GM23338 (cell line): ENCODE measurements at regions not wholly inside any gene's neighbourhood (a gene's known extent, or its start where the extent isn't known, plus 50 kb on each side); places are given as distances from the start of the nearest gene placed in this dataset.

Experiments used
- ATAC-seq: fragments of 200-7000 bp; cut with Tn5 transposase; 3 replicates; pipeline ENCODE4 v1.9.1; 2020
- DNase-seq: peaks from one replicate; pipeline ENCODE4 v3.0.0-alpha.2; 2015; ENCODE audit warnings: low spot score
- H2AFZ ChIP-seq: fragments of 200-600 bp; sonication (generic); 2 replicates; pipeline ENCODE4 v1.8.0; 2016; ENCODE audit warnings: antibody characterized with exemption, mild to moderate bottlenecking, moderate library complexity
- H3F3A ChIP-seq: fragments of 200-600 bp; sonication (generic); replicated peaks from 2 replicates; pipeline ENCODE4 v1.8.0; 2017; ENCODE audit warnings: antibody characterized with exemption, mixed run types, low read depth
- H3K27ac ChIP-seq: fragments of 200-600 bp; sonication (generic); 2 replicates; pipeline ENCODE4 v1.6.1; 2016; ENCODE audit warnings: low read depth
- H3K27me3 ChIP-seq: fragments of 200-600 bp; sonication (generic); 2 replicates; pipeline ENCODE4 v1.8.0; 2016; ENCODE audit warnings: mild to moderate bottlenecking, mixed run types, moderate library complexity; ENCODE audit not compliant: insufficient read depth
- H3K36me3 ChIP-seq: fragments of 200-600 bp; sonication (generic); 2 replicates; pipeline ENCODE4 v1.8.0; 2016; ENCODE audit warnings: mild to moderate bottlenecking; ENCODE audit not compliant: insufficient read depth
- H3K4me1 ChIP-seq: fragments of 200-600 bp; sonication (generic); 2 replicates; pipeline ENCODE4 v1.8.0; 2016; ENCODE audit warnings: mild to moderate bottlenecking, moderate library complexity; ENCODE audit not compliant: insufficient read depth
- H3K4me2 ChIP-seq: fragments of 200-600 bp; sonication (generic); 2 replicates; pipeline ENCODE4 v1.7.1; 2017; ENCODE audit warnings: mixed run types
- H3K4me3 ChIP-seq: fragments of 200-600 bp; sonication (generic); 2 replicates; pipeline ENCODE4 v1.6.1; 2016; ENCODE audit warnings: mixed run types
- H3K79me2 ChIP-seq: fragments of 200-600 bp; sonication (generic); replicated peaks from 2 replicates; pipeline ENCODE4 v1.8.0; 2017; ENCODE audit warnings: mild to moderate bottlenecking; ENCODE audit not compliant: insufficient read depth
- H3K9me2 ChIP-seq: fragments of 200-600 bp; sonication (generic); 2 replicates; pipeline ENCODE4 v1.8.0; 2017; ENCODE audit not compliant: insufficient read depth
- H4K20me1 ChIP-seq: fragments of 200-600 bp; sonication (generic); replicated peaks from 2 replicates; pipeline ENCODE4 v1.8.0; 2017; ENCODE audit warnings: mild to moderate bottlenecking; ENCODE audit not compliant: insufficient read depth
- H3K27ac Mint-ChIP-seq: 2 replicates; pipeline ENCODE4 v1.8.0; 2020; ENCODE audit warnings: inconsistent platforms, mild to moderate bottlenecking, moderate library complexity, mixed read lengths
- H3K27me3 Mint-ChIP-seq: 3 replicates; pipeline ENCODE4 v1.8.0; 2022; ENCODE audit warnings: low read depth, mild to moderate bottlenecking, moderate library complexity, mixed read lengths, inconsistent platforms; ENCODE audit not compliant: insufficient read depth, poor library complexity
- H3K36me3 Mint-ChIP-seq: 3 replicates; pipeline ENCODE4 v1.8.0; 2021; ENCODE audit warnings: low read depth, mild to moderate bottlenecking, inconsistent platforms, moderate library complexity, mixed read lengths
- H3K4me1 Mint-ChIP-seq: 3 replicates; pipeline ENCODE4 v1.8.0; 2020; ENCODE audit warnings: mild to moderate bottlenecking, inconsistent platforms, mixed read lengths
- H3K4me3 Mint-ChIP-seq: 3 replicates; pipeline ENCODE4 v1.8.0; 2021; ENCODE audit warnings: moderate library complexity, mild to moderate bottlenecking, inconsistent platforms, mixed read lengths
- H3K9me3 Mint-ChIP-seq: 3 replicates; pipeline ENCODE4 v1.8.0; 2020; ENCODE audit warnings: moderate library complexity, mild to moderate bottlenecking, inconsistent platforms, mixed read lengths
- CREB1 ChIP-seq: fragments of 250-450 bp; sonication (Bioruptor Pico); IDR thresholded peaks from 2 replicates; pipeline ENCODE4 v1.5.0; 2020; ENCODE audit warnings: low read depth, mild to moderate bottlenecking, moderate library complexity
- CTCF ChIP-seq, 2 experiments: fragments of 200-600 bp in 1 of 2; sonication (generic) in 1 of 2; conservative IDR thresholded peaks; 2 replicates each; pipeline versions ENCODE4 v1.5.1 to v1.6.1; 2016 to 2017; ENCODE audit warnings: antibody characterized with exemption in 2 of 2, low read depth in 2 of 2, mild to moderate bottlenecking in 2 of 2, moderate library complexity in 1 of 2
- ETS1 ChIP-seq: IDR thresholded peaks from 2 replicates; pipeline ENCODE4 v1.6.1; 2016; ENCODE audit warnings: antibody characterized with exemption
- EZH2 ChIP-seq: fragments of 200-600 bp; sonication (generic); IDR thresholded peaks from one replicate; pipeline ENCODE4 v1.8.0; 2017; ENCODE audit warnings: antibody characterized with exemption, mild to moderate bottlenecking, low read depth; ENCODE audit not compliant: unreplicated experiment
- EZH2phosphoT487 ChIP-seq: fragments of 200-600 bp; sonication (generic); IDR thresholded peaks from one replicate; pipeline ENCODE4 v1.8.1; 2018; ENCODE audit warnings: antibody characterized with exemption; ENCODE audit not compliant: unreplicated experiment
- JUNB ChIP-seq: IDR thresholded peaks from one replicate; pipeline ENCODE4 v1.6.1; 2016; ENCODE audit warnings: antibody characterized with exemption; ENCODE audit not compliant: unreplicated experiment
- NANOG ChIP-seq: IDR thresholded peaks from 2 replicates; pipeline ENCODE4 v1.6.1; 2016; ENCODE audit warnings: antibody characterized with exemption, borderline replicate concordance
- POLR2AphosphoS5 ChIP-seq: IDR thresholded peaks from 2 replicates; pipeline ENCODE4 v1.6.1; 2016; ENCODE audit warnings: antibody characterized with exemption, low read depth
- STAT1 ChIP-seq: IDR thresholded peaks from one replicate; pipeline ENCODE4 v1.6.1; 2016; ENCODE audit warnings: antibody characterized with exemption; ENCODE audit not compliant: unreplicated experiment
- ZNF114 ChIP-seq: fragments of 250-450 bp; sonication (Bioruptor Pico); IDR thresholded peaks from 2 replicates; pipeline ENCODE4 v1.5.0; 2020; ENCODE audit warnings: mild to moderate bottlenecking, moderate library complexity
- ZNF331 ChIP-seq: fragments of 250-450 bp; sonication (Bioruptor Pico); IDR thresholded peaks from 2 replicates; pipeline ENCODE4 v1.5.0; 2020; ENCODE audit warnings: low read depth, mild to moderate bottlenecking, moderate library complexity
- ZNF462 ChIP-seq: fragments of 250-450 bp; sonication (Bioruptor Pico); IDR thresholded peaks from 2 replicates; pipeline ENCODE4 v1.5.0; 2020; ENCODE audit warnings: mild to moderate bottlenecking, moderate library complexity
- TF ChIP-seq, protein P1 (sequence below): IDR thresholded peaks from one replicate; pipeline ENCODE4 v1.6.1; 2018; ENCODE audit warnings: antibody characterized with exemption; ENCODE audit not compliant: unreplicated experiment

DNA sequence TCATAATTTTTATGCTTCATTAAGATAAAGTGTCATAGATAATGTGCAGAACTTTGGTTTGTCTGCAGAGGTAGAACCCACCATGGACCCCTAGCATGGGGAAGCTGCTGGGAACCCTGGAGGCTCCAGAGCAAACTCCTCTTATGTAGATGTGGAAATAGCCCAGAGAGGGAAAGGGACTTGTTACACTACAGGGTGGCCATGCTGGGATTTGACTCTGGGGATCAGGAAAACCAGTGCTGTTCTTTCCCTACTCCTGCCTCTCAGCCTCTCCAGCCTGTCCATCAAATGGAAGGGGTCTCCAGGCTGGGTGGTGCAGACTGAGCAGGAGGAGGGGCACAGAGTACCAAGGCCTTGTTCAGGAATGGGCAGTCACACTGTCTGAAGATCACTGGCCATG is 54.2 kb downstream of the MSX1 start:
- Histone ChIP-seq H3K4me1 (no peaks in the 10 kb centered on the region), H3K36me3 (no peaks in the 10 kb centered on the region), H3K4me3 (no peak overlapping the region), H3K27ac (no peak overlapping the region), H3K4me2 (no peak overlapping the region), H3K9me2 (peaks cover 13% of the 10 kb centered on the region; the same call in 1 of the 2 replicates), H3F3A (no peaks in the 10 kb centered on the region), H2AFZ (no peak overlapping the region), H4K20me1 (no peaks in the 10 kb centered on the region), H3K27me3 (no peaks in the 10 kb centered on the region), H3K79me2 (no peaks in the 10 kb centered on the region)
- TF ChIP-seq ZNF114 (no peak), CTCF (conservative IDR thresholded peaks at IDR 0.05; ENCODE audit: low read depth in 2 of 2) (no peak), JUNB (no peak), ETS1 (no peak), ZNF331 (CRISPR knock-in tag) (no peak), EZH2phosphoT487 (no peak), EZH2 (no peak), CREB1 (CRISPR knock-in tag) (no peak), ZNF462 (CRISPR knock-in tag) (no peak), STAT1 (no peak), NANOG (no peak), POLR2AphosphoS5 (no peak)
- TF ChIP-seq, protein P1, sequence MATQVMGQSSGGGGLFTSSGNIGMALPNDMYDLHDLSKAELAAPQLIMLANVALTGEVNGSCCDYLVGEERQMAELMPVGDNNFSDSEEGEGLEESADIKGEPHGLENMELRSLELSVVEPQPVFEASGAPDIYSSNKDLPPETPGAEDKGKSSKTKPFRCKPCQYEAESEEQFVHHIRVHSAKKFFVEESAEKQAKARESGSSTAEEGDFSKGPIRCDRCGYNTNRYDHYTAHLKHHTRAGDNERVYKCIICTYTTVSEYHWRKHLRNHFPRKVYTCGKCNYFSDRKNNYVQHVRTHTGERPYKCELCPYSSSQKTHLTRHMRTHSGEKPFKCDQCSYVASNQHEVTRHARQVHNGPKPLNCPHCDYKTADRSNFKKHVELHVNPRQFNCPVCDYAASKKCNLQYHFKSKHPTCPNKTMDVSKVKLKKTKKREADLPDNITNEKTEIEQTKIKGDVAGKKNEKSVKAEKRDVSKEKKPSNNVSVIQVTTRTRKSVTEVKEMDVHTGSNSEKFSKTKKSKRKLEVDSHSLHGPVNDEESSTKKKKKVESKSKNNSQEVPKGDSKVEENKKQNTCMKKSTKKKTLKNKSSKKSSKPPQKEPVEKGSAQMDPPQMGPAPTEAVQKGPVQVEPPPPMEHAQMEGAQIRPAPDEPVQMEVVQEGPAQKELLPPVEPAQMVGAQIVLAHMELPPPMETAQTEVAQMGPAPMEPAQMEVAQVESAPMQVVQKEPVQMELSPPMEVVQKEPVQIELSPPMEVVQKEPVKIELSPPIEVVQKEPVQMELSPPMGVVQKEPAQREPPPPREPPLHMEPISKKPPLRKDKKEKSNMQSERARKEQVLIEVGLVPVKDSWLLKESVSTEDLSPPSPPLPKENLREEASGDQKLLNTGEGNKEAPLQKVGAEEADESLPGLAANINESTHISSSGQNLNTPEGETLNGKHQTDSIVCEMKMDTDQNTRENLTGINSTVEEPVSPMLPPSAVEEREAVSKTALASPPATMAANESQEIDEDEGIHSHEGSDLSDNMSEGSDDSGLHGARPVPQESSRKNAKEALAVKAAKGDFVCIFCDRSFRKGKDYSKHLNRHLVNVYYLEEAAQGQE = no peak
- no peaks in the 10 kb centered on the region for H3K36me3 Mint-ChIP-seq
- H3K9me3 Mint-ChIP-seq = peaks cover 5% of the 10 kb centered on the region
- no peak for DNase-seq
- H3K4me3 Mint-ChIP-seq = no peak overlapping the region
- peaks cover 3% of the 10 kb centered on the region for H3K27me3 Mint-ChIP-seq
- H3K4me1 Mint-ChIP-seq = no peaks in the 10 kb centered on the region
- no peak for ATAC-seq
- no peak overlapping the region for H3K27ac Mint-ChIP-seq
